HG02973 (cell line): ENCODE measurements at regions not wholly inside any gene's neighbourhood (a gene's known extent, or its start where the extent isn't known, plus 50 kb on each side); places are given as distances from the start of the nearest gene placed in this dataset.
A peak's percentile ranks its signal among the peaks of the same experiment; 100 is the strongest.

ENCODE experiments used
- ATAC-seq: cut with Tn5 transposase; IDR thresholded peaks from one replicate; pipeline ENCODE4 v1.9.1; 2021; ENCODE audit warnings: moderate library complexity; ENCODE audit not compliant: unreplicated experiment

DNA sequence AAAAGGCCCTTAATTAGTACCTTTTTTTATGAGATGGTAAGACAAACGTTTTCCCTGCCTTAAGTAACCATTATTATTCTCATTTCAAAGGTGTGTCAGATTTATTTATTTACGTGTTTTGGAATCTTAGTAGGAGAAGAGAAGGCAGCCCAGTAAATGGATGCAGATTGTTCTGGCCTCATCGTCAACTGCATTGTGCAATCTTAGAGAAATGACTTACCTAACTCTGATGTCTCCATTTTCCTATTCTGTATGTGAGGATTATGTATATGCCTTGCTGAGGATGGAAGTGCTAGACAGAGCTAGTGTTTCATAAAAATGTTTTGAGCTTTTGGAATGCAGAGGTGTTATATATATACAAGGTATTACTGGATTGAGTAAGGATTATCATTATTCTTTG, 97.0 kb upstream of the JAG1 start:
- ATAC-seq: no peak

DNA sequence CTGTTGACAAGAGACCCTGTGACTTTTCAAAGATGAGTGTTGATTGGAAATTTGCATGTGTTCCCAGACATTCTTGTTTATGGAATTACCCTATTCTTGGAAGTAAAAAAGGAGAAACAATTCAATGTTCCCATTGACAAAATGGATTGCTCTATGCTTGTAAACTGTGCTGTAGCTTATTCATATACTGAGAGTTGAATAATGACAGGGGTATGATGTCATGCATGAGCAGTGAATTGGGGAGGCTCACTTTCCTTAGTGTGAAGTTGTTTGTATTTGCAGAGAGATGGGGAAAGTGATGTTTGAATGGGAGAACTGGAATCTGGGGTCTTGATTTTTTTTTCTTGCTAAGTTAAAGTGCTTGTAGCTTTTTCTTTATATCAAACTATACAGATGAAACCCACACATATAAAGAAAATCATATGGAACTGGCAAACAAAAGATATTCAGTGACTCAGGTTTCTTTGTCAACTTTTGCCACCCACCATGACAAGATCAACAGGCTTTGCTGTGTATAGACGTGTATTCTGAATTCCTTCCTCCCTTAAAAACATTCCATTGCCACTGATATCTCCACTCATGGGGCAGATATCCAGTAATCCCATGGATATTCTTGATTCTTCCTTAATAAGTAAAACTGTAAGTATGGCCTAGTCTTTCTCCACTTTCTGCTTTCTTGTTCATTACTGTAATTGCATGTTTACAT, 97.8 kb upstream of the JAG1 start:
- no peak for ATAC-seq

DNA sequence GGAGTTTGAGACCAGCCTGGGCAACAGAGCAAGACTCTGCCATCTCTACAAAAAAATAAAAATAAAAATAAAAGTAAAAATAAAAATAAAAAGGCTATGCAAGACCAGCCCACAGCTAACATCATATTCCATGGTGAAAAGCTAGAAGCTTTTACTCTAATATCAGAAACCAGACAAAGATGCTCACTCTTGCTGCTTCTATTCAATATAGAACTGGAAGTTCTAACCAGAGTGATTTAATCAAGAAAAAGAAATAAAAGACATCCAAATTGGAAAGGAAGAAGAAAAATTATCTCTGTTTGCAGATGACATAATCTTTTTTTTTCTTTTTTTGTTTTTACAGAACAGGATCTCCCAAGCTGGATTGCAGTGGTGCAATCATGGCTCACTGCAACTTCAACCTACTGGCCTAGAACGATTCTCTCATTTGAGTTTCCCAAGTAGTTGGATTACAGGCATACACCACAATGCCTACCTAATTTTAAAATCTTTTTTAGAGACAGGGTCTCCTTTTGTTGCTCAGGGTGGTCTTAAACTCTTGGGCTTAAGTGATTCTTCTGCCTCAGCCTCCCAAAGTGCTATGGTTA, 100.7 kb upstream of the JAG1 start:
- ATAC-seq: no peak

DNA sequence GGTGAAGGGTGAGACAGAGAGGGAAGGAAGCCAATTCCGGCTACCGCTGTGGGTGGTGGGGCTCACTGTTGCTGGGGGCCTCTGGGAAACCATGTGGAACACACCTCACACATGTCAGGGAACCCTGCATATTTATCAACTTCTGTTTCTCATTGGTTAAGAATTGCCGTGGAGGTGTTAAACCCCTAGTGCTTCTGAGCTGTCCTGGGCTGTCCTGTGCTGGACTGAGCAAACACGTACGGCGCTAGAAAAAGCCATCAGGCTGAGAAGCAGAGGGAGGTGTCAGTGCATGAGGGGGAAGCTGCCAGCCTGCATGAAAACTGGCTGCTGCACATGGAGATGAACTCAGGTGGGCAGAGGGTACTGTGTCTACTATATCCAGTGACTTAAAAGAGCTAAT, 103.9 kb upstream of the JAG1 start:
- ATAC-seq: no peak

DNA sequence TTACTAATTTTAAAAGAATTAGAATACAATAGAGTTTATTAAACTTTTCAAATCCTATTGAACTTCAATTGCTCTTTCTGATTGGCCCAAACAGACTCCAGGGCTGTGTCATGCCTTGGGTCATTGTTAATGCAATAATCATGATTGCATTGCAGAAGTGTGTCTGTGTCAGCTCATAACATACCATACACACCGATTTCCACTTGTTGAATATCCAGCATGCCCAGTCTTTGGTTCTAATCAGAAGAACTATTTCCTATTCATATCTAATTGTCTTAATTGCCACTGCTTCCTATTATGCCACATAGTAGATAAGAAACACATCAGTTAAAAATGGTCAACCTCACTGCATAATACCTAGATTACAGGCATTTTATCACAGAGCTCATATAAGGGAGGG, 106.1 kb upstream of the JAG1 start:
- no peak for ATAC-seq

DNA sequence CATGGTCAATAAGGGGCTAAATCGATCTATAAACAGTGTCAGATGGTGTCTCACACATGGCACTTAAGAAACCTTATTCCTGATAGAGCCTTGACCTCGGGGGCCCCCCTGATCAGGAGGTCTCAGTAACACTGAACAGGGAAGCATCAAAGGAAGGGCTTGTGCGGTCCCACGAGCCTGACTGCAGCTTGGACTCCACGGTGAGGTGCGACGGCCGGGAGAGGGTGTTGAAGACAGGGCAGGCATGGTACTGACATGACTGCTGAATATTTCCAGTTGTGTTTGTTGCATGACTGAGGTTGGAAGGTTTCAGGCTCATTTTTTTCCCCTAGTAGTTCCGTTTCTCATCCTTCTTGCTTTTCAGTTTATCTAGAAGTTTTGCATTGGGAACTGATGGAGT, 107.1 kb upstream of the JAG1 start:
- ATAC-seq: no peak

DNA sequence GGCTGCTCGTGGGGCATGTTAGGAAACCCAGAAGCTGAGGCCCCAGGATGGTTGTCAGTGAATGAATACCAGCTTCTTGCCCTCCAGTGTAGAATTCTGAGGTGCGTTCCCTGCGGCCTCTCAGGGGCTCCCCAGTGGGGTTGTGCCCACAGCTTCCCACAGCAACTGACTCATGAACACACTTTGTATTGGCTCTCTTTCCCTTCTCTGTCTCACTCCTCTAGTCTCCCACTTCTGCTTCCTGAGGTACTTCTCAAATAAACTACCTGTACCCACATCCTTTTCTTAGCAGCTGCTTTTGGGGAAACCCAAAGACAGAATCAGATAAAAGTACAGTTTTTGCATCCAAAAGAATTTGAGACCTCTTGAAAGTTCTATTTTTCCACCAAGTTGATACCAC, 107.7 kb upstream of the JAG1 start:
- ATAC-seq: peak; percentile 63

DNA sequence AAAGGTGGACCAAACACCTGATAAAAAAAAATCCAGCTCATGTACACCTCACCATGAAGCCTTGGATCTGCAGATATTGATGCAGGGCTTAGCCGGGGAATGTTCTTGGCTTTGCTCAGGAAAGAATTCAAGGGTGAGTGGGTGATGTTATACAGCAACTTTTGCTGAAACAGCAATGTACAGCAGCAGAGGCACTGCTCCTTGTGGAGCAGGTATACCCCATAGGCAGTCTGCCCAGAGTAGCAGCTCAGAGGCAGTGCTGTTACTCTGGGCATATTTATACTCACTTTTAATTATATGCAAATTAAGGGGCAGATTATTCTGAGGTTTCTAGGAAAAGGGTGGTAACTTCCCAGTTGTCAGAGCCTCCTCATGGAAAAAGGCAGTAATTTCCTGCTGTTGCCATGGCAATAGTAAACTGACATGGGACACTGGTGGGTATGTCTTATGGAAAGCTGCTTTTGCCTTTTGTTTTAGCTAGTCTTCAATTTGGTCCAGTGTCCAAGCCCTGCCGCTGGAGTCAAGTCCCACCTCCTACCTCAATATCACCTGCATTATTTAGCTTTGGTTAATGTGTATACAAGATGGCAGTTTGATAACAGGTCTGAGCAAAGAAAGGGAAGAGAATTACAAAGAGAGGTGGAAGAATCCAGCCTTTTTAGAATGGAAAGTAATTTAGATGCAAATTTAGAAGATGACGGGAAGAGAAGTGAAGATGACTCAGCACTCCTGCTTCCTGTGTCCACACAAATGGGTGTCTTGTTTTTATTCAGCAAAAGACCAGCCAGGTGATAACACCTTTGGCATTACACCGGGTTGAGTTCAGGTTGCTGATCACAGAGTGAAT, 110.1 kb upstream of the JAG1 start:
- no peak for ATAC-seq

DNA sequence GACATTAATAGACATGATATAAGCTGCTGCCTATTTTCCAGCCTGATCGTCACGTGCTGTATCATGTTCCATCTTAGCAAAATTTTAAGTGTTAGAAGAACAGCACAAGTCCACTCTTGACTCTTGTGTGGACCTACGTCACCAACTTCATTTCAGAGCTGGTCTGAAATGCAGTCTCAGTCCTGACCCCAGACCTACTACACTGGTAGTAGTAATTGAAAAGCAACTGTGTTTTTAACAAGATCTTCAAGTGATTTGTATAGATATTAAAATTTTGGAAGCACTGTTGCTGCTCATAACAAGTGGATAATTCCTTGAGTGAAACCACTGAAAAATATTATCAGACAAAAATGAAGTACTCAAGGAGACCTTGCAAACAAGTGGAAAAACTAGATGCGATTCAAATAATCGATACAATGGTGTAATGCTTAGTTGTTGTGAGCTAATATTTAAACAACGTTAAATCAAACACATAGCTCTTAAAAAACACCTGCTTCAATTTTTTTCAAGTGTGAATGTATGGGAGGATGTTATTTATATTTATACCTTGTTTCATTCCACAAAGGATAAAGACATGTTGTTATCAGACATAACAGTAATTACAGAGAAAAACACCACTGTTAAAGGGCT, 110.9 kb upstream of the JAG1 start:
- ATAC-seq: no peak

DNA sequence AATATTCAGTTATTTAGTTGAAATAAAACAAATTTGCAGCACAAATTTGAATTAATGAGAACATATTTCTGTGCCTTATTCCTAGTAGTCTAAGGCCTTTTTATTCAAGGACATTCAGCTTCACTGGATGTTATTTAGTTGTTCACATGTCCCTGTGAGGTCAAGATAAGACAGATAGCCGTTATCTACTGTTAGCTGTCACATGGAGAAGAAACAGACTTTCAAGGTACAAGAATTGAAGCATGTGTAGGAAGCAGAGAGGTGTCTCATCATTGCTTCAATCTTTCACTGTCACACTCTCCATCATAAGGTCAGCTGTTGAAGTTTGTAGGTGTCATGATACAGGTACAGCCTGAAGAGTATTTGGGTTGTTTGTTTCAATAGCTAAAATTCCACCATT, 112.9 kb upstream of the JAG1 start:
- ATAC-seq: no peak

DNA sequence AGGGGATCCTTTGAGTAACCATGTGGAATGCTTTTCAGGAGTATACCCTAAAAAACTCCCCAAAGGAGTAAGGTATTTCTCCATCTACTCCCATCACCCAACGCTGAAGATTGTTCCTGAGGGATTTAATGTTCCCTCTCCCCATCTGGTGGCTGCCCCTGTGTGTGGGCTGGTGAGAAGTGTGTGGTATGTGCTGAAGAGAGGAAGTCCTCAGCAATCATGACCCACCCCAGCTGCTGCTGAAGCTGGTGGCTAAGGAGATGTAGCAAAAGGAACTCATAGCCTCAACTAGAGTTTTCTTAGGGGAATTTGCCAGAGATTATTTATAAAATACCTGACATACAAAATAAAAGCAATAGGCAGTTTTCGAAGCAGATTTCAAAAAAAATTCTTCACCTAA, 114.3 kb upstream of the JAG1 start:
- no peak for ATAC-seq

DNA sequence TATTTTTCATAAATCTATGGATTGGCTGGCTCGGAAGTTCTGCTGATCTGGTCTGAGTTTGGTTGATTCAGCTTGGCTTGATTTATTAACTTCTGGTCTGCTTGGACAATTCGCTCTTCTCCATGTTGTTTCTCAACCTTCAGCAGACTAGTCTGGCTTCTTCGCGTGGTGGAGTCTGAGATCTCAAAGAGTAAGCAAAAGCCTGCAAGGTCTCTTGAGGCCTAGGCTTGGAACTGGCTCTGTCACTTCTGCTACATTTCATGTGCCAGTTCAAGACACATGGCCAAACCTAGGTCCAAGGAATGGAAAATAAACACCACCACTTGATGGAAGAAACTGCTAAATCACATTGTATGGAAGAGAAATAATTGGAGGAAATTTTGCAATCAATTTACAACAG, 115.1 kb upstream of the JAG1 start:
- ATAC-seq: no peak

DNA sequence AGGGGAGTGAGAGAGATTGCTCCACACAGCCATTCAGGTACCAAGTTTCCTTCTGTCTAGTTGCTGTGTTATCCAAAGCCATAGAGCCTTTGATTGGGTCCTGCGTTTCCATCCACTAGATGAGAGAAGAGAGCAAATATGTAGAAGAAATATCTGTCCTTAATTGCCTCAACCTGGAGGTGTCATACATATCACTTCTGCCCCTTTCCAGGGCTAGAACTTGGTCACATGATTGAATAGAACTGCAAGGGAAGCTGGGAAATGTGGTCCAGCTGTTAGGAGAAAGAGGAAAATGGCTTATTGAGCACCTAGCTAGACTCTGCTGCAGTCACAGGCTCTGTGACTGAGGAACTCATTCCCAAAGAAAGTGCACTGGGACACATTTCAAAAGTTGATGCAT, 115.6 kb upstream of the JAG1 start:
- ATAC-seq: no peak

DNA sequence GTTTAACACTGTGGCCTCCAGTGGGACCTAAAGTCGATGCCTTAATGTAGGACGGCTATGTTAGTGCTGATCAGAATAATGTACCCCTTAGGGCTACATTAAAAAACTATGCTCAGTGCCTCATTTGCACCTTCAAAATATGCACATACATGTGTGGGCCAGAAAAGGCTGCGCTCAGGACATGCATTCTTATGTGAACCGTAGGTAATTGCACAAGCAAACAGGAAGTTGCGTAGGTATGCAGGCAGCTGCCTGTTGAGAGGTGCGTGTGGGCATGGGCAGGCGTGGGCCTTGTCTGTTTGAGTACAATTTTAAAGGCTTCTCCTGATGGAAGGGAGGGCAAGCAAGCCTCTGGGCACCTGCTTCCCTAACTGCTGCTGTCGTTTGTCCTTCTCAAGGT, 116.2 kb upstream of the JAG1 start:
- ATAC-seq: no peak

DNA sequence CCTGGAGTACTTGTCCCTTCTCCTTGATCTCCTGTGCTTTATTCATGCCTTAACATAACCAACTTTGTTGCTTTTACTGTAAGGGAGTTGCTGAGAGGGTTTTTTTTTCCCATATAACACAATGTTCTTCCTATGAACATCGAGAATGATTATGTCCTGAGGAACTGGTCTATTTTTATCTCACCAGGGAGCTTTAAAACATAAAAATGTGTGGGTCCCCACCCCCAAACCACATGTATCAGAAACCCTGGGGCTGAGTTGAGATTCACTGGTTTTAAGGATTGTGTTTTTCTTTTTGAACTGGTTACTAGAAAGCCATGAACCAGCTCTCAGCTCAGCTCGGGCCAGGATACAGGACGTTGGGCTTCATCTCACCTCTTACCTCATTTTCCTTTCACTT, 118.5 kb upstream of the JAG1 start:
- ATAC-seq: no peak

DNA sequence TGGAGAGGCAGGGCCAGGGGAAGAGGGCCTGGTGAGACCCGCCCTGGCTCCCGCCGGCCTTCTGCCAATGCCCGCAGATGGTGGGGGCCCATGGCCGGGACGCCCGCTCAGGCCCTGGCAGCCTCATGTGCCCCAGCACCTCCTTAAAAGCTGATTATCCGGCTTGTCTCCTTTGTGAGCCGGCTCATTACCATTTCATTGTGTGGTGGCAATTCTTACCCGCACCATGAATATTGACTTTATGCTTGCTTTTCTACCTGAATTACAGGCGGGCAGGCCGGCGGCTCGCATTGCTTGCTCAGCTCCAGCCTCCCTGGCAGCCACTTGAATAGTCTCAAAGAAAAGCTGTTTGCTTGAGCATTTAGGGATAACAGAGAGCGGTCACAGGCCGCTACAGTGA, 120.0 kb upstream of the JAG1 start:
- no peak for ATAC-seq

DNA sequence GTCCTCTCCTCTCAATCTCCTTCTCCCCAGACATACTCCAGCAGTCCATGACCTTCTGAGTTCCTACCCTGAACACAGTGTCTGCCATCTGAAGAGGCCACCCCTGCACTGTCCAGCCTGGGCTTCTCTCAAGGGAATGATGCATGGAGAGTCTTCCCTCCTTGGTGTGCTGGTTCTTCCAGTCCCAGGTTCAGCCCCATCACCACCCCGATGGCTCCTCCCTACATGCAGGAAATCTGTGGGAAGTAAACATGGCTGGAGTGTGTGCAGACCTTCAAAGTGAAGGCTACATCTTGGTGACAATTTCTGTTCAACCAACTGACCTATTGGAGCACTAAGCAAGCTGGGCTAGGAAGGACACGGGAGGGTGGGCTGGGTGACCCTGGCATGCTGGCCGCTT, 121.0 kb upstream of the JAG1 start:
- no peak for ATAC-seq

DNA sequence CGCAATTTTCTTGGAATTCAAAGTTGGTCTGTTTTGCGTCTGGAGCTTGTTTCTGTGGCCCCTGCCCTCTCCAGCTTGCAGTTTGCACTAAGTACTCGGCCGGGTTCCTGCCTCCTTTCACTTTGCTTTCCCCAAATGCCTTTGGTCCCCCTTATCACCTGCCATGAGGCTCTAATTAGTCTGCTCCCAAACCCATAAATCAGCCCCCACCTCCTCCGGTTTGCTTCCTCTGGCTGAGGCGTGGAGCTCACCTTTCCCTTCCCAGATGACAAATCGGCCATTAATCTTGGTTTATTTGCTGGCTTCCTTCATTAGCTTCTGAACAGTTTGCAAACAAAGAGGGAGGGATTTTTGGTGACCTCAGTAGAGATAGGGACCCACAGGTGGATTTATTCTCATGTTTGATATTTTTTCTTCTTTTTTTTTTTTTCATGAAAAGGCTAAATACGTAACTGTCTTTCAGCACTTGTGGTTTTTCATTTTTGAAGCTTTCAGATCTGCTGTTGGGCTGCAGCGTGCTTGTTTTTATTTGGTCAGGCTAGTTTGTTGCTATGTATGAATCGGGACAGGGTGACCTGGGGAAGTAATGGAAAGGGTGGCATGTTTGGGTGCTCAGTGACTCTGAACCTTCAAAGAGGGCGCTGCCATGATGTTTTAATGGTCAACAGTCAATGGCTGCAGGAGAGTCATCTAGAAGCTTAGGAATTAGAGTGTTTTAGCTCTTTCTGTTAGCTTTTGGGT, 121.7 kb upstream of the JAG1 start:
- ATAC-seq: no peak

DNA sequence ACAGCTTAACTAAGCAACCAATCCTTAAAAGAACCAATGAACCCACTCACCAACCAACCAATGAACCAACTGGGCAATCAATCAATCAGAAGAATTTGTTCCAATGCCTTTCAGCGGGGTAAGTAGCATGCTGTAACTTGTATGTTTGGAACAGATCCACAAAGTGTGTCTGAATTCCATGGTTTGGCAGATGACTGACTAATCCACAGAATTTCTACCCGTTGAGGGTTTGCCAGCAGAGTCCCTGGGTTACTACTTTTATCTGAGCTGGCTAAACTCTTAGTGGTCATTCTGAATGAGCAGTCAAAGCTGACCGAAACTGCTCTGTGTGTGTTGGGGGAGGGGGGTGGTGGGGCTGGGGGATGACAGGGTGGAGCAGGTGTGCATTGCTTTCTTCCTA, 125.0 kb upstream of the JAG1 start:
- ATAC-seq: no peak

DNA sequence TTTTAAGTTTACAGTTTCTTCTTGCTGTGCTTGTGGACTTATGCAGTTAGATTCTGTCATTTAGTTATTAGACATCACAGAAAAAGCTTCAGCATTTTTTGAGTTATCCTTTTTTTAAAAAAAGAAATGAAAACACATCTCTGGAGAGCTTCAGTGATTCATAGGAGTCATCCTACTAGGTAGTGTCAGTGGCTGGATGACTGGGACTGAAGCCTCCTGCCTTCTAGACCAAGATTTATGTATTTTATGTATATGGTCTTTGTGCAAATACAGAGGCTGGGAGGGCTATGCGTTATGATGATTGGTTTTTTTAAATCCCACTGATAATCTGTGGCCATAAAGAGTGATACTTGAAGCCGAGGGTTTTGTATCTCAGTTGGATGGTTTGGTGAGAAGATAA, 125.9 kb upstream of the JAG1 start:
- no peak for ATAC-seq

DNA sequence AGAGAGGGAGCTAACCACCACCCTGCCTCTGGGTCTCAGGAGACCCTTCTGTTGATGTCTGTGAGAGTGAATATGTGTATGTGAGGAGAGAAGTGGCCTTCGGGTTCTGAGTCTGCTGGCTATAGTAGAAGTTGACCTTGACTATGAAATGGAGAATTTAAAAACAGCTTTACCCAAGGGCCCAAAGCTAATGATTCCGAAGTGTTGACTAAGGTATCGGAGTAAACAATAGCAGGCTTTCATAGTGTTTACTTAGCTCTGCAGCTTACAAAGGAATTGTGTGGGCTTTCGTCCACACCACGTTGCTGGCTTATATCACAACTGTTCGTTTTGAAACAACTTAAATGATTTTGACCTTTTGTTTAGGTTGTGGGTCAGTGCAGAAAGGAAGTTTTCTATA, 126.5 kb upstream of the JAG1 start:
- ATAC-seq: no peak
